NB4 (cell line): ENCODE measurements at regions not wholly inside any gene's neighbourhood (a gene's known extent, or its start where the extent isn't known, plus 50 kb on each side); places are given as distances from the start of the nearest gene placed in this dataset.

Experiments
- DNase-seq: peaks from one replicate; pipeline ENCODE4 v3.0.0; 2010; ENCODE audit warnings: low read depth
- H3K4me3 ChIP-seq: one replicate; pipeline ENCODE4 v1.5.1; 2011; ENCODE audit warnings: mild to moderate bottlenecking, low read depth, low read length, moderate library complexity
- MYC ChIP-seq: IDR thresholded peaks from 2 replicates; pipeline ENCODE4 v1.6.1; 2011; ENCODE audit warnings: low read depth, low read length
- POLR2A ChIP-seq: IDR thresholded peaks from 2 replicates; pipeline ENCODE4 v1.6.1; 2011; ENCODE audit warnings: mild to moderate bottlenecking; ENCODE audit not compliant: insufficient read length; ENCODE audit errors: extremely low read depth
- TF ChIP-seq, protein P1 (sequence below): IDR thresholded peaks from one replicate; pipeline ENCODE4 v1.5.1; 2012; ENCODE audit warnings: low read depth, low read length
- TF ChIP-seq, protein P2 (sequence below): IDR thresholded peaks from 2 replicates; pipeline ENCODE4 v1.6.1; 2011; ENCODE audit warnings: low read depth, low read length

DNA sequence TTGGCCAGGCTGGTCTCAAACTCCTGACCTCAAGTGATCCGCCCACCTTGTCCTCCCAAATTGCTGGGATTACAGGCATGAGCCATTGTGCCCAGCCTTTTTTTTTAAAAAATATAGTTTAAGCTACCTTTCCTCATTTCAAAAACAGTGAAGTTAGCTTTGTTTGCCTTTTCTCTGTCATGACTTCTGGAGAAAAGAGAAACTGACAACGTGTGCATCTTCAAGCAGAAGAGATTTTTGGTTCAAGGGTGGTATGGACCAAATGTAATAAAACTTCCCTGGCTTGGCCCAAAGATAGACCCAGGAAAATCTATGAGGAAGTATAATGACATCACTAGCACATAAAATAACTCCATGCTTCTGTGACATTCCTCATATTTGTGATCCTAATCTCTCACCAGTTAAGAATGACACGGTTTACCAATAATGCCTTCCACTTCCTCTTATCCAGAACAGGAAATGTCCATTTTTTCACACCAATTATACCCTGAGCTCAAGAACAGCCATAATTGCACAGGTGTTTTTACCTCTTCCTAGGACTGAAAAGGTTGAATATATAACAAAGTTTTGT lies 781.2 kb upstream of the NR2F2 start:
- TF ChIP-seq, protein P1, sequence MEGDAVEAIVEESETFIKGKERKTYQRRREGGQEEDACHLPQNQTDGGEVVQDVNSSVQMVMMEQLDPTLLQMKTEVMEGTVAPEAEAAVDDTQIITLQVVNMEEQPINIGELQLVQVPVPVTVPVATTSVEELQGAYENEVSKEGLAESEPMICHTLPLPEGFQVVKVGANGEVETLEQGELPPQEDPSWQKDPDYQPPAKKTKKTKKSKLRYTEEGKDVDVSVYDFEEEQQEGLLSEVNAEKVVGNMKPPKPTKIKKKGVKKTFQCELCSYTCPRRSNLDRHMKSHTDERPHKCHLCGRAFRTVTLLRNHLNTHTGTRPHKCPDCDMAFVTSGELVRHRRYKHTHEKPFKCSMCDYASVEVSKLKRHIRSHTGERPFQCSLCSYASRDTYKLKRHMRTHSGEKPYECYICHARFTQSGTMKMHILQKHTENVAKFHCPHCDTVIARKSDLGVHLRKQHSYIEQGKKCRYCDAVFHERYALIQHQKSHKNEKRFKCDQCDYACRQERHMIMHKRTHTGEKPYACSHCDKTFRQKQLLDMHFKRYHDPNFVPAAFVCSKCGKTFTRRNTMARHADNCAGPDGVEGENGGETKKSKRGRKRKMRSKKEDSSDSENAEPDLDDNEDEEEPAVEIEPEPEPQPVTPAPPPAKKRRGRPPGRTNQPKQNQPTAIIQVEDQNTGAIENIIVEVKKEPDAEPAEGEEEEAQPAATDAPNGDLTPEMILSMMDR = no peak
- TF ChIP-seq, protein P2, sequence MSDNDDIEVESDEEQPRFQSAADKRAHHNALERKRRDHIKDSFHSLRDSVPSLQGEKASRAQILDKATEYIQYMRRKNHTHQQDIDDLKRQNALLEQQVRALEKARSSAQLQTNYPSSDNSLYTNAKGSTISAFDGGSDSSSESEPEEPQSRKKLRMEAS = no peak
- no peak for TF ChIP-seq MYC
- no peak overlapping the region for H3K4me3 ChIP-seq
- no peak for DNase-seq

DNA sequence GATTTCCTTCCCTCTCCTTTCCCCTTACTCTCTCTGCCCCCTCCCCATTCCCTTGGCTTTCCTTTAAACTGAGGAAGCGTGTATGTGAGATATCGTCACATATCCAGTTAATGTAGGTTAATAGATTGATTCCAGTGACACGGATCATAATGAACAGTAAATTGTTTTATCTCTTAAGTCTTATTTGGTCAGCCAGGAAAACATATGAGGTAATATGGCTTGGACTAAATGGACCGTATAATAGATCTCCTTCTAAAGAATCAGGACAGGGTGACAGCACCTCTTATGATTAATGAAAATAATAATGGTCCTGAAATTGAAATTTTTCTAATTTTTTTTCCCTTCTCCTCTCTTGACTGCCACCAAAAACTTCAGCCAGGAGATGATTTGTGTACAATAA lies 779.8 kb upstream of the NR2F2 start:
- TF ChIP-seq, protein P1 = no peak
- TF ChIP-seq POLR2A (no peak), MYC (no peak)
- TF ChIP-seq, protein P2 = no peak
- DNase-seq = no peak

DNA sequence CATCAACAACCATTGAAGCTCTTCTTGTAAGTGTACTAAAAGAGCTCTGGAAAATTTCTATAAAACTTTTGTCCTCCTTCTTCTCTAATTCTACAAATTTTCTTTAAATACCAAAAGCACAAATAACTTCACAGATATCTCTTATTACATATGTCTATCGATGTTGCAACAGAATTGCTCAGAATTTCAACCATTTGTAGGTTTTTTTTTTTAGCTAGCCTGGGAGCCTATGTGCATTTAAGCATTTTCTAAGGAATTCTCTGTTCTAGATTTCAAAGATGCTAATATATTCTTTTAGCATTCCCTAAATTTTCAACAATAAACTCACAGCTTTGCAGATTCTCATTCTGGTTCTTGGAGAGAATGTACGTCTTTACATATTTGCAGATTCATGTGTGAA lies 774.3 kb upstream of the NR2F2 start:
- no peak for DNase-seq
- TF ChIP-seq, protein P1 = no peak
- no peak for TF ChIP-seq MYC
- TF ChIP-seq, protein P2 = no peak
- TF ChIP-seq POLR2A = no peak
- no peak overlapping the region for H3K4me3 ChIP-seq

More for the DNA sequence above, 779.8 kb upstream of the NR2F2 start:
- no peak overlapping the region for H3K4me3 ChIP-seq

DNA sequence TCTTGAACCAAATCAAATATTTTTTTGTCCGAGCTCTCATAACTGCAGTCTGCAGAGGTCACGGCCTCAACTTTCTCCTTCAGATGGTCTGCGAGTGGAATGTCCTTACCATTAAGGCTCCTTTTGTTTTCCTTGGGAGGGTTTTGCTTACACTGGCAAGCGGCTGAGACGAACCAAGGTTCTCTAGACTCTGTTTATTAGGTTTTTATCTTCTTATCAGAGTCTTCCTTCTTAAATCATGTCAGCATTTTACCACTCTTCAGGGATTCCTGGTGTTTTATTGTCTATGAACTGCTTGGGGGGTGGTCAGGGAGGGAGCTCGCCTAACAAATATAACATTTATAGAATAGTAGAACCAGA lies 773.7 kb upstream of the NR2F2 start:
- no peak for DNase-seq
- TF ChIP-seq, protein P2 = no peak
- TF ChIP-seq MYC (no peak), POLR2A (no peak)
- TF ChIP-seq, protein P1 = no peak
- H3K4me3 ChIP-seq = no peak overlapping the region

DNA sequence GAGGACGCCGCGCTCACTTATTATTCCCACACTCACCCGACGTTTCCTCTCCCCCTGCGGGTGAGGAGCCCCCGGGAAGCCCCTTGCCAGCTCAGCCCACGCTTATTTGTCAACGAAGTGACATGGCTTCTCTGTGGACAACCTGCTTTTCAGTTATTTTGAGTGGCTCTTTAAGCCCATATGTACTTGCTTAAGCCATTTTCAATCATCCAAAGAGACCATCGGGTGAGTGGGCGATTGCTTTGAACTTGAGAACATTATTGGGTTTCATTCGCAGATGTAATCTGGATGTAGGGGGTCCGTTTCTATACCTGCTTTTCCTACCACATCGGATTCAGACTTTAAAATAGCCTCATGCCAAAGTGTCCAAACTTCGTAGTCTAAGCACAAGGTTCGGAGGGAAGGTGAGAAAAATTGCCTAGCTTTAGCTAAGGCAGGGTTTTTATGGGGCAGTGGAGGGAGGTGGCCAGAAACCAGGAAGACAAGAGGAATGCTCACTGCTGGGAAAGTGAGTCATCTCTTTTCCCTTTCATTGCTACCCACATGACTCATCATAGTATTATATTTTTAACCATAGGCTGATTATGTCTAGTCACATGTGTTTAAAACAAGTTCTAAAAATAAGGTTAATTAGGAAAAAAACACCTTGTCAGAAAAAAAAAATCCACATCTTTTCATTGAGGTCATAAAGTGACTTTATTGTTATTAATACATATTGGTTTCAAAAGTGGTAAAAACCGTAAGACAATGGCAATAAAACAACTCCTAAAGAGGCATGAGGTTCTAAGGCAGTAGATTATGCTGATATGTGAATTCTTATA lies 773.1 kb upstream of the NR2F2 start:
- DNase-seq = peak; percentile 63
- H3K4me3 ChIP-seq = no peak overlapping the region
- TF ChIP-seq, protein P2 = peak; percentile 20; the same call in 1 of the 2 replicates
- TF ChIP-seq, protein P1 = no peak
